SK-N-SH treated with all-trans-retinoic acid at 6 μM for 48 hours (cell line): ENCODE measurements at regions not wholly inside any gene's neighbourhood (a gene's known extent, or its start where the extent isn't known, plus 50 kb on each side); places are given as distances from the start of the nearest gene placed in this dataset.

ENCODE experiments used
- ATAC-seq: fragments of 200-7000 bp; cut with Tn5 transposase; 3 replicates; pipeline ENCODE4 v1.9.1; 2020; ENCODE audit warnings: mild to moderate bottlenecking, moderate library complexity
- BACH2 ChIP-seq: fragments of 250-450 bp; sonication (Bioruptor Pico); IDR thresholded peaks from 2 replicates; pipeline ENCODE4 v1.9.0; 2021; ENCODE audit warnings: mild to moderate bottlenecking, borderline replicate concordance
- CSDC2 ChIP-seq: fragments of 250-450 bp; sonication (Bioruptor Pico); IDR thresholded peaks from 2 replicates; pipeline ENCODE4 v1.5.0; 2020; ENCODE audit warnings: mild to moderate bottlenecking, moderate library complexity
- ESRRG ChIP-seq: fragments of 250-450 bp; sonication (Bioruptor Pico); IDR thresholded peaks from 2 replicates; pipeline ENCODE4 v1.6.1; 2021; ENCODE audit warnings: mild to moderate bottlenecking
- GLIS3 ChIP-seq: fragments of 250-450 bp; sonication (Bioruptor Pico); IDR thresholded peaks from 2 replicates; pipeline ENCODE4 v1.5.0; 2020; ENCODE audit warnings: mild to moderate bottlenecking, moderate library complexity
- ISL1 ChIP-seq: fragments of 250-450 bp; sonication (Bioruptor Pico); IDR thresholded peaks from 2 replicates; pipeline ENCODE4 v2.1.2; 2022; ENCODE audit warnings: mild to moderate bottlenecking, moderate library complexity
- OSR1 ChIP-seq: fragments of 250-450 bp; sonication (Bioruptor Pico); IDR thresholded peaks from 2 replicates; pipeline ENCODE4 v1.8.0; 2022; ENCODE audit warnings: moderate library complexity, mild to moderate bottlenecking, inconsistent platforms
- PPARA ChIP-seq: fragments of 250-450 bp; sonication (Bioruptor Pico); IDR thresholded peaks from 2 replicates; pipeline ENCODE4 v1.5.0; 2020; ENCODE audit warnings: mild to moderate bottlenecking, borderline replicate concordance
- RARB ChIP-seq: fragments of 250-450 bp; sonication (Bioruptor Pico); IDR thresholded peaks from 2 replicates; pipeline ENCODE4 v1.8.0; 2021; ENCODE audit warnings: mild to moderate bottlenecking, moderate library complexity
- SNAI2 ChIP-seq: fragments of 250-450 bp; sonication (Bioruptor Pico); IDR thresholded peaks from 2 replicates; pipeline ENCODE4 v1.5.0; 2020; ENCODE audit warnings: mild to moderate bottlenecking, moderate library complexity
- TCF4 ChIP-seq: fragments of 250-450 bp; sonication (Bioruptor Pico); IDR thresholded peaks from 2 replicates; pipeline ENCODE4 v1.8.0; 2021; ENCODE audit warnings: mild to moderate bottlenecking, moderate library complexity, borderline replicate concordance
- TOX ChIP-seq: fragments of 250-450 bp; sonication (Bioruptor Pico); IDR thresholded peaks from 2 replicates; pipeline ENCODE4 v1.8.0; 2021; ENCODE audit warnings: mild to moderate bottlenecking, moderate library complexity, borderline replicate concordance
- ZC3H10 ChIP-seq: fragments of 250-450 bp; sonication (Bioruptor Pico); IDR thresholded peaks from 2 replicates; pipeline ENCODE4 v1.5.1; 2021; ENCODE audit warnings: mild to moderate bottlenecking, moderate library complexity
- ZFP3 ChIP-seq: fragments of 250-450 bp; sonication (Bioruptor Pico); IDR thresholded peaks from 2 replicates; pipeline ENCODE4 v1.5.0; 2020; ENCODE audit warnings: mild to moderate bottlenecking, moderate library complexity
- ZFP30 ChIP-seq: fragments of 450-650 bp; formaldehyde crosslinking; IDR thresholded peaks from 2 replicates; pipeline ENCODE4 v1.5.0; 2022; ENCODE audit warnings: mild to moderate bottlenecking, moderate library complexity
- ZNF565 ChIP-seq: fragments of 450-650 bp; formaldehyde crosslinking; conservative IDR thresholded peaks from 2 replicates; pipeline ENCODE4 v1.5.0; 2020; ENCODE audit warnings: low read depth, mild to moderate bottlenecking, moderate library complexity
- ZNF8 ChIP-seq: fragments of 450-650 bp; formaldehyde crosslinking; IDR thresholded peaks from 2 replicates; pipeline ENCODE4 v1.5.0; 2020; ENCODE audit warnings: mild to moderate bottlenecking, moderate library complexity
- TF ChIP-seq, protein P1 (sequence below): fragments of 250-450 bp; sonication (Bioruptor Pico); IDR thresholded peaks from 2 replicates; pipeline ENCODE4 v1.8.0; 2021; ENCODE audit warnings: low read depth, mild to moderate bottlenecking, moderate library complexity, borderline replicate concordance
- TF ChIP-seq, protein P2 (sequence below): fragments of 250-450 bp; sonication (Bioruptor Pico); IDR thresholded peaks from 2 replicates; pipeline ENCODE4 v1.8.0; 2020; ENCODE audit warnings: mild to moderate bottlenecking, moderate library complexity, borderline replicate concordance
- TF ChIP-seq, protein P3 (sequence below): fragments of 250-450 bp; sonication (Bioruptor Pico); IDR thresholded peaks from 2 replicates; pipeline ENCODE4 v1.5.1; 2020; ENCODE audit warnings: low read depth, mild to moderate bottlenecking, moderate library complexity
- TF ChIP-seq, protein P4 (sequence below): fragments of 250-450 bp; sonication (Bioruptor Pico); IDR thresholded peaks from 2 replicates; pipeline ENCODE4 v1.5.1; 2021; ENCODE audit warnings: mild to moderate bottlenecking, moderate library complexity
- TF ChIP-seq, protein P5 (sequence below): fragments of 250-450 bp; sonication (Bioruptor Pico); IDR thresholded peaks from 2 replicates; pipeline ENCODE4 v1.5.0; 2020; ENCODE audit warnings: mild to moderate bottlenecking, moderate library complexity

DNA sequence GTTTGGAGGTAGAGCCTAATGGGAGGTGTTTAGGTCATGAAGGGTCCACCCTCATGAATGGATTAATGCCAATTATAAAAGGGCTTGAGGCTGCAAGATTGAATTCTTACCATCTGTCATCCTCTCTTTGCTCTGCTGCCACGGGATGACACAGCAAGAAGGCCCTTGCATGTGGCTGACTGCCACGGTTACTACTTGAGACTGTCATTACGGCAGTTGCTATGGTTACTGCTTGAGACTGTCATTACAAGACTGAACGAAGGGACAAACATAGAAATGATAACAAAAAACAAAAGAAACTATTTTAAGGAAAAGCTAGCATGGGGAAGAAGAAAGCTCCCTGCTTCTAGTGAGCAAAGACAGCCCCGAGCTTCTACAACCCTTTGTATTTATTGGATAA lies 715.0 kb downstream of the TFAP2A start:
- ATAC-seq: no peak
- TF ChIP-seq BACH2 (no peak), ZFP30 (CRISPR knock-in tag) (no peak), RARB (CRISPR knock-in tag) (no peak), TOX (no peak), ZNF565 (no peak), ESRRG (CRISPR knock-in tag) (no peak), CSDC2 (CRISPR knock-in tag) (no peak), ISL1 (CRISPR knock-in tag) (no peak), ZNF8 (CRISPR knock-in tag) (no peak), ZC3H10 (CRISPR knock-in tag) (no peak), GLIS3 (no peak), OSR1 (CRISPR knock-in tag) (no peak), TCF4 (CRISPR knock-in tag) (no peak), PPARA (CRISPR knock-in tag) (no peak), SNAI2 (no peak)
- TF ChIP-seq, protein P1, sequence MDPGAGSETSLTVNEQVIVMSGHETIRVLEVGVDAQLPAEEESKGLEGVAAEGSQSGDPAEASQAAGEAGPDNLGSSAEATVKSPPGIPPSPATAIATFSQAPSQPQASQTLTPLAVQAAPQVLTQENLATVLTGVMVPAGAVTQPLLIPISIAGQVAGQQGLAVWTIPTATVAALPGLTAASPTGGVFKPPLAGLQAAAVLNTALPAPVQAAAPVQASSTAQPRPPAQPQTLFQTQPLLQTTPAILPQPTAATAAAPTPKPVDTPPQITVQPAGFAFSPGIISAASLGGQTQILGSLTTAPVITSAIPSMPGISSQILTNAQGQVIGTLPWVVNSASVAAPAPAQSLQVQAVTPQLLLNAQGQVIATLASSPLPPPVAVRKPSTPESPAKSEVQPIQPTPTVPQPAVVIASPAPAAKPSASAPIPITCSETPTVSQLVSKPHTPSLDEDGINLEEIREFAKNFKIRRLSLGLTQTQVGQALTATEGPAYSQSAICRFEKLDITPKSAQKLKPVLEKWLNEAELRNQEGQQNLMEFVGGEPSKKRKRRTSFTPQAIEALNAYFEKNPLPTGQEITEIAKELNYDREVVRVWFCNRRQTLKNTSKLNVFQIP (CRISPR knock-in tag): no peak
- TF ChIP-seq, protein P2, sequence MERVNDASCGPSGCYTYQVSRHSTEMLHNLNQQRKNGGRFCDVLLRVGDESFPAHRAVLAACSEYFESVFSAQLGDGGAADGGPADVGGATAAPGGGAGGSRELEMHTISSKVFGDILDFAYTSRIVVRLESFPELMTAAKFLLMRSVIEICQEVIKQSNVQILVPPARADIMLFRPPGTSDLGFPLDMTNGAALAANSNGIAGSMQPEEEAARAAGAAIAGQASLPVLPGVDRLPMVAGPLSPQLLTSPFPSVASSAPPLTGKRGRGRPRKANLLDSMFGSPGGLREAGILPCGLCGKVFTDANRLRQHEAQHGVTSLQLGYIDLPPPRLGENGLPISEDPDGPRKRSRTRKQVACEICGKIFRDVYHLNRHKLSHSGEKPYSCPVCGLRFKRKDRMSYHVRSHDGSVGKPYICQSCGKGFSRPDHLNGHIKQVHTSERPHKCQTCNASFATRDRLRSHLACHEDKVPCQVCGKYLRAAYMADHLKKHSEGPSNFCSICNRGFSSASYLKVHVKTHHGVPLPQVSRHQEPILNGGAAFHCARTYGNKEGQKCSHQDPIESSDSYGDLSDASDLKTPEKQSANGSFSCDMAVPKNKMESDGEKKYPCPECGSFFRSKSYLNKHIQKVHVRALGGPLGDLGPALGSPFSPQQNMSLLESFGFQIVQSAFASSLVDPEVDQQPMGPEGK (CRISPR knock-in tag): no peak
- TF ChIP-seq, protein P3, sequence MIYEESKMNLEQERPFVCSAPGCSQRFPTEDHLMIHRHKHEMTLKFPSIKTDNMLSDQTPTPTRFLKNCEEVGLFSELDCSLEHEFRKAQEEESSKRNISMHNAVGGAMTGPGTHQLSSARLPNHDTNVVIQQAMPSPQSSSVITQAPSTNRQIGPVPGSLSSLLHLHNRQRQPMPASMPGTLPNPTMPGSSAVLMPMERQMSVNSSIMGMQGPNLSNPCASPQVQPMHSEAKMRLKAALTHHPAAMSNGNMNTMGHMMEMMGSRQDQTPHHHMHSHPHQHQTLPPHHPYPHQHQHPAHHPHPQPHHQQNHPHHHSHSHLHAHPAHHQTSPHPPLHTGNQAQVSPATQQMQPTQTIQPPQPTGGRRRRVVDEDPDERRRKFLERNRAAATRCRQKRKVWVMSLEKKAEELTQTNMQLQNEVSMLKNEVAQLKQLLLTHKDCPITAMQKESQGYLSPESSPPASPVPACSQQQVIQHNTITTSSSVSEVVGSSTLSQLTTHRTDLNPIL: no peak
- TF ChIP-seq, protein P4, sequence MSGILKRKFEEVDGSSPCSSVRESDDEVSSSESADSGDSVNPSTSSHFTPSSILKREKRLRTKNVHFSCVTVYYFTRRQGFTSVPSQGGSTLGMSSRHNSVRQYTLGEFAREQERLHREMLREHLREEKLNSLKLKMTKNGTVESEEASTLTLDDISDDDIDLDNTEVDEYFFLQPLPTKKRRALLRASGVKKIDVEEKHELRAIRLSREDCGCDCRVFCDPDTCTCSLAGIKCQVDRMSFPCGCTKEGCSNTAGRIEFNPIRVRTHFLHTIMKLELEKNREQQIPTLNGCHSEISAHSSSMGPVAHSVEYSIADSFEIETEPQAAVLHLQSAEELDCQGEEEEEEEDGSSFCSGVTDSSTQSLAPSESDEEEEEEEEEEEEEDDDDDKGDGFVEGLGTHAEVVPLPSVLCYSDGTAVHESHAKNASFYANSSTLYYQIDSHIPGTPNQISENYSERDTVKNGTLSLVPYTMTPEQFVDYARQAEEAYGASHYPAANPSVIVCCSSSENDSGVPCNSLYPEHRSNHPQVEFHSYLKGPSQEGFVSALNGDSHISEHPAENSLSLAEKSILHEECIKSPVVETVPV (CRISPR knock-in tag): no peak
- TF ChIP-seq, protein P5, sequence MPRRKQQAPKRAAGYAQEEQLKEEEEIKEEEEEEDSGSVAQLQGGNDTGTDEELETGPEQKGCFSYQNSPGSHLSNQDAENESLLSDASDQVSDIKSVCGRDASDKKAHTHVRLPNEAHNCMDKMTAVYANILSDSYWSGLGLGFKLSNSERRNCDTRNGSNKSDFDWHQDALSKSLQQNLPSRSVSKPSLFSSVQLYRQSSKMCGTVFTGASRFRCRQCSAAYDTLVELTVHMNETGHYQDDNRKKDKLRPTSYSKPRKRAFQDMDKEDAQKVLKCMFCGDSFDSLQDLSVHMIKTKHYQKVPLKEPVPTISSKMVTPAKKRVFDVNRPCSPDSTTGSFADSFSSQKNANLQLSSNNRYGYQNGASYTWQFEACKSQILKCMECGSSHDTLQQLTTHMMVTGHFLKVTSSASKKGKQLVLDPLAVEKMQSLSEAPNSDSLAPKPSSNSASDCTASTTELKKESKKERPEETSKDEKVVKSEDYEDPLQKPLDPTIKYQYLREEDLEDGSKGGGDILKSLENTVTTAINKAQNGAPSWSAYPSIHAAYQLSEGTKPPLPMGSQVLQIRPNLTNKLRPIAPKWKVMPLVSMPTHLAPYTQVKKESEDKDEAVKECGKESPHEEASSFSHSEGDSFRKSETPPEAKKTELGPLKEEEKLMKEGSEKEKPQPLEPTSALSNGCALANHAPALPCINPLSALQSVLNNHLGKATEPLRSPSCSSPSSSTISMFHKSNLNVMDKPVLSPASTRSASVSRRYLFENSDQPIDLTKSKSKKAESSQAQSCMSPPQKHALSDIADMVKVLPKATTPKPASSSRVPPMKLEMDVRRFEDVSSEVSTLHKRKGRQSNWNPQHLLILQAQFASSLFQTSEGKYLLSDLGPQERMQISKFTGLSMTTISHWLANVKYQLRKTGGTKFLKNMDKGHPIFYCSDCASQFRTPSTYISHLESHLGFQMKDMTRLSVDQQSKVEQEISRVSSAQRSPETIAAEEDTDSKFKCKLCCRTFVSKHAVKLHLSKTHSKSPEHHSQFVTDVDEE: no peak

DNA sequence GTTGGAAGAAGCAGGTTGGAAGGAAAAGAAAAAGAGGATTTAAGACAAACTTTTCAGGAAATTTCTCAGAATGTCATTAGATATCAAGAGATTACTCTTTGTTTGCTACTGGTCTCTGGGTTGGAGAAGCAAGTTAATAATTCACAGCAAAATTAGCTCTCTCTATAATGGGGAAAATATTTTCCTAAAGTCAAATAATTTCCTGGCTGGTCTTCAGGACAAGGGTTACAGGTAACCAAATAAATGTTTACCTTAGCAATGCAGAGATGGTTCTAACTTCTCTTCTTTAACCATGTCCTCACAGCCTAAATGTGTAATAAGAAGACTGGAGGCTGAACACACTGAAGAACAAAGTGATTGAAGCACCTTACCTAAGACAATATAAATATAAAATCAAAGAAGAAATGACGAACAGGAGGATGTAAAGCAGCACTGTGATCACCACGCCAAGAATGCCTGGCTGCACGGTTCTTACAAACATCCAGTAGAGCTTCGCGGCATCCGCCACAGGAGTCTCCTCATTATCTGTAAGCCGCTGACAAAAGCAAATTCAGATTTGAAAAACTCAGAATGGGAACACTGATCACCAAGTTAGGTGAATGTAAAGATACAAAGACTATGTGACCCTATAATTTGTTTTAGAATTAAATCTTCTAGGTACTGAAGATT lies 717.5 kb downstream of the TFAP2A start:
- ATAC-seq: no peak
- no peak for TF ChIP-seq ESRRG (CRISPR knock-in tag)
- TF ChIP-seq PPARA (CRISPR knock-in tag): no peak
- TF ChIP-seq ZFP3 (CRISPR knock-in tag): no peak
- no peak for TF ChIP-seq TCF4 (CRISPR knock-in tag)
- no peak for TF ChIP-seq ZNF565
- TF ChIP-seq BACH2: no peak
- TF ChIP-seq, protein P4 (CRISPR knock-in tag): no peak
- no peak for TF ChIP-seq ZNF8 (CRISPR knock-in tag)
- TF ChIP-seq ZFP30 (CRISPR knock-in tag): no peak
